ENCODE measurements at regions not wholly inside any gene's neighbourhood (a gene's known extent, or its start where the extent isn't known, plus 50 kb on each side); places are given as distances from the start of the nearest gene placed in this dataset.

DNA sequence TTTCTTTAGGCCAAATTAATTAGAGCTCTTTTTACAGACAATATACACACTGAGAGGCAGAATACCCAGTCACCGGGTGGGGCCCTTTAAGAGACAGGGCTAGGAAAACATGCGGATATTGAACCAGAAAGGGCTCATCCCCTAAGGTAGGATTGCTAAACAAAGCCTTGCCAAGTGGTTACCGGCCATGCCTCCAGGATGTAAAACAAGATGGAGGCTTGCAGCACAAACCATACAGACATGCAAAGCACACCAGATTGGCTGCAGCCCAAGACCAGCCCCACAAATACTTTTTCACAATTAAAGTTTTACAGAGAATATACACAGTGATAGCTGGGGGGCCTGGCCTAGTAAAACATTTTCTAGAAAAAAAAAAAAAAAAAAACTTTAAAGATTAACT, 210.0 kb downstream of the KLHL4 start:
- no peak overlapping the region for H3K4me3 ChIP-seq

DNA sequence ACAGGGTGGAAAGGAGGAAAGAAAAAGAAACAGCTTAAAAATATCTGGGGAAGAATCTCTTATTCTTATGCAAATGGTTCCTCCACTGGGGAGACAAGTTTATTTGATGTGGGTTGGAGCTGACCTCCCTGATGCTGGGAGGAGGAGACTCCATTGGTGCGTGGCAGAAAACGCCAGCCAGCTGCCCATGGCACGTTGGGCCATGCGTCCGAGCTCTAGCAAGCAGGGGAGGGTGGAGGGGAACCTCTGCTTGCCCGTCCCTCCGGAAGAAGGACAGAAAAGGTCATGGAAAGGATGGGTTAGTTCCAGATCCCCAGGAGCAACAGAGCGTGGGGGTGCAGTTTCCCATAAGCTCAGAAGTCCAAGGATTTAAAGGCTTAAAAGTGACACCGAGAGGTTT, 210.4 kb downstream of the KLHL4 start:
- intact Hi-C loops (cut with DNase I; ENCODE audit: low total_unique reads), result no loop called here
- no peak for DNase-seq (ENCODE audit: low spot score in 2 of 2)
- Histone ChIP-seq H3K27me3 (peaks cover 0 to 26% of the 10 kb centered on the region in 2 donors), H3K4me1 (no peaks in the 10 kb centered on the region), H3K27ac (no peak overlapping the region), H3K36me3 (no peaks in the 10 kb centered on the region), H3K4me3 (no peak overlapping the region), H3K9me3 (no peaks in the 10 kb centered on the region)
- TF ChIP-seq, protein P1, sequence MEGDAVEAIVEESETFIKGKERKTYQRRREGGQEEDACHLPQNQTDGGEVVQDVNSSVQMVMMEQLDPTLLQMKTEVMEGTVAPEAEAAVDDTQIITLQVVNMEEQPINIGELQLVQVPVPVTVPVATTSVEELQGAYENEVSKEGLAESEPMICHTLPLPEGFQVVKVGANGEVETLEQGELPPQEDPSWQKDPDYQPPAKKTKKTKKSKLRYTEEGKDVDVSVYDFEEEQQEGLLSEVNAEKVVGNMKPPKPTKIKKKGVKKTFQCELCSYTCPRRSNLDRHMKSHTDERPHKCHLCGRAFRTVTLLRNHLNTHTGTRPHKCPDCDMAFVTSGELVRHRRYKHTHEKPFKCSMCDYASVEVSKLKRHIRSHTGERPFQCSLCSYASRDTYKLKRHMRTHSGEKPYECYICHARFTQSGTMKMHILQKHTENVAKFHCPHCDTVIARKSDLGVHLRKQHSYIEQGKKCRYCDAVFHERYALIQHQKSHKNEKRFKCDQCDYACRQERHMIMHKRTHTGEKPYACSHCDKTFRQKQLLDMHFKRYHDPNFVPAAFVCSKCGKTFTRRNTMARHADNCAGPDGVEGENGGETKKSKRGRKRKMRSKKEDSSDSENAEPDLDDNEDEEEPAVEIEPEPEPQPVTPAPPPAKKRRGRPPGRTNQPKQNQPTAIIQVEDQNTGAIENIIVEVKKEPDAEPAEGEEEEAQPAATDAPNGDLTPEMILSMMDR (IDR thresholded peaks at IDR 0.05), result no peak
- TF ChIP-seq POLR2AphosphoS5 (IDR thresholded peaks at IDR 0.05) (no peak), POLR2A (IDR thresholded peaks at IDR 0.05) (no peak)

More for the DNA sequence above, 210.0 kb downstream of the KLHL4 start:
- Histone ChIP-seq H3K4me1 (no peaks in the 10 kb centered on the region), H3K9me3 (no peaks in the 10 kb centered on the region), H3K27me3 (peaks cover 0 to 26% of the 10 kb centered on the region in 2 donors), H3K27ac (no peak overlapping the region), H3K36me3 (no peaks in the 10 kb centered on the region)
- intact Hi-C loops (cut with DNase I; ENCODE audit: low total_unique reads), result no loop called here
- TF ChIP-seq POLR2AphosphoS5 (IDR thresholded peaks at IDR 0.05) (no peak), POLR2A (IDR thresholded peaks at IDR 0.05) (no peak)
- TF ChIP-seq, protein P1 (IDR thresholded peaks at IDR 0.05), result no peak
- no peak for DNase-seq (ENCODE audit: low spot score in 2 of 2)

DNA sequence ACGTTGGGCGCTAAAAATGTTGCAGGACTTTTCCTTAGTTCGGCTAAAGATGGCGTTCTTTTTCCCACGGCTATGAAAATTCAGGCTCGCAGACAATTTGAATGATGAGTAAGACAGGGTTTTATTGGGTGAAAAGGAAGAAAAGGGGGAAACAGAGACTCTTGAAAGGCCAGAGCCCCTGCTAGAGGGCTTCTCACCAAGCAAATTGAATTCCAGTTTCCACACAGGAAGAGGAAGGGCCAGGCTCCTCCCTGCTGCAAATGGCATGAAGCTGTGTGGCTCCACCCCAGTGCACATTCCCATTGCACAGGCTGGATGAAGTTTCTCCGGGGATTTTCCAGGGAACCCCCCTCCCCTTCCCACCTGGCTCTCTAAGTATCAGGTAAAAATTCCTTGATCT, 210.9 kb downstream of the KLHL4 start:
- H3K4me3 ChIP-seq, result no peak overlapping the region
- DNase-seq (ENCODE audit: low spot score in 2 of 2), result no peak
- peaks cover 0 to 26% of the 10 kb centered on the region in 2 donors for H3K27me3 ChIP-seq
- no peaks in the 10 kb centered on the region for H3K9me3 ChIP-seq
- no peak for TF ChIP-seq POLR2A (IDR thresholded peaks at IDR 0.05)
- TF ChIP-seq, protein P1 (IDR thresholded peaks at IDR 0.05), result no peak
- TF ChIP-seq POLR2AphosphoS5 (IDR thresholded peaks at IDR 0.05), result no peak
- no peaks in the 10 kb centered on the region for H3K4me1 ChIP-seq
- no peaks in the 10 kb centered on the region for H3K36me3 ChIP-seq
- intact Hi-C loops (cut with DNase I; ENCODE audit: low total_unique reads), result no loop called here
- no peak overlapping the region for H3K27ac ChIP-seq

DNA sequence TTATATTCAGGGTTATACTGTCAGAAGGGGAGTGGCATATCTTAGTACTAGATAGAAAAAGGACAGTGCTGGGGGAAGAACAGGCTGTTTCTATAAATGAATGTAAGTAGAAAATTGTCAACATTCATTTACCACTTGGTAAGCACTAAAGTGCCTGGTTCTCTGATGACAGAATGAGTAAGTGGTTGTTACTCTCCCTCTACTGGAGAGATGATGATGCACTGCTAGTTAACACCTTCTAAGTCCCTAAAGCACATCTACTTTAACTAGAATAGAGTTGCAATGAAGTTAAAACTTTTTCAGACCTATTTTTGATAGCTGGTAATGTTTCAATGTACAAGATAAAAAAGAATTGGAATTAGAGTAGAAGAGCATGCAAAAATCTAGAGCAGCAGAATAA, 214.5 kb downstream of the KLHL4 start:
- TF ChIP-seq, protein P1 (IDR thresholded peaks at IDR 0.05), result no peak
- TF ChIP-seq POLR2AphosphoS5 (IDR thresholded peaks at IDR 0.05) (no peak), POLR2A (IDR thresholded peaks at IDR 0.05) (no peak)
- peaks cover 0 to 26% of the 10 kb centered on the region in 2 donors for H3K27me3 ChIP-seq
- H3K36me3 ChIP-seq, result no peaks in the 10 kb centered on the region
- no peaks in the 10 kb centered on the region for H3K4me1 ChIP-seq
- H3K4me3 ChIP-seq, result no peak overlapping the region
- DNase-seq (ENCODE audit: low spot score in 2 of 2), result no peak
- no peak overlapping the region for H3K27ac ChIP-seq
- no peaks in the 10 kb centered on the region for H3K9me3 ChIP-seq
- intact Hi-C loops (cut with DNase I; ENCODE audit: low total_unique reads), result no loop called here

DNA sequence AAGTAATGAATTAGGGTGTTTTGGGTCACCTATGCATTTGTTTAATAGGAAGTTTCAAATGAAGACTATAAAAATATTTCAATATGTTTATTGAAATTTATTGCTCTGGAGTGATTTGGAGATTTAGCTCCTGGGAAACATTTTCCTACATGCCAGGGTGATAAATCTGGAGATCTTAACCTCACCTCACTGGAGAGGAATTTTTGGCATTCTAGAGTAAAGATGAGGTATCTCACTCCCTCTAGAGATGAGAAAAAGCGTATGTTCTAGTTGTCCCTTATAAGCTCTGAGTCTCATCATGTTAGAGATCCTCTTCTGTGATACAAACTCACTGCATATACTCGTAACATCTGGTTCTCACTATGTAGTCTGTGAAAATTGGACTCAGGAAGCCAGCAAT, 219.0 kb downstream of the KLHL4 start:
- H3K36me3 ChIP-seq, result no peaks in the 10 kb centered on the region
- H3K9me3 ChIP-seq, result no peaks in the 10 kb centered on the region
- intact Hi-C loops (cut with DNase I; ENCODE audit: low total_unique reads), result no loop called here
- H3K27me3 ChIP-seq, result peaks cover 0 to 32% of the 10 kb centered on the region in 2 donors
- TF ChIP-seq, protein P1 (IDR thresholded peaks at IDR 0.05), result no peak
- TF ChIP-seq POLR2AphosphoS5 (IDR thresholded peaks at IDR 0.05) (no peak), POLR2A (IDR thresholded peaks at IDR 0.05) (no peak)
- DNase-seq (ENCODE audit: low spot score in 2 of 2), result no peak
- no peak overlapping the region for H3K4me3 ChIP-seq
- H3K4me1 ChIP-seq, result no peaks in the 10 kb centered on the region
- H3K27ac ChIP-seq, result no peak overlapping the region

Measured in breast epithelium (tissue), 4 donors.